ENCODE measurements at regions not wholly inside any gene's neighbourhood (a gene's known extent, or its start where the extent isn't known, plus 50 kb on each side); places are given as distances from the start of the nearest gene placed in this dataset.

GRCh38 chr3:35965908-35966307, 326.6 kb downstream of the ARPP21 start:
- Mint-ChIP-seq H3K27ac (ENCODE audit: unreplicated experiment) (no peak overlapping the region), H3K4me3 (ENCODE audit: unreplicated experiment) (no peak overlapping the region), H3K36me3 (ENCODE audit: unreplicated experiment) (no peaks in the 10 kb centered on the region), H3K4me1 (ENCODE audit: unreplicated experiment) (peaks cover 3% of the 10 kb centered on the region), H3K27me3 (ENCODE audit: unreplicated experiment) (peaks cover 64% of the 10 kb centered on the region), H3K9me3 (ENCODE audit: unreplicated experiment) (no peaks in the 10 kb centered on the region)
- peak; percentile 72 for TF ChIP-seq CTCF (IDR thresholded peaks at IDR 0.05)
- no peak for DNase-seq (ENCODE audit: extremely low spot score, unreplicated experiment)

GRCh38 chr3:35966629-35967464, 327.5 kb downstream of the ARPP21 start:
- Mint-ChIP-seq H3K9me3 (ENCODE audit: unreplicated experiment) (no peaks in the 10 kb centered on the region), H3K27ac (ENCODE audit: unreplicated experiment) (no peak overlapping the region), H3K4me1 (ENCODE audit: unreplicated experiment) (peaks cover 3% of the 10 kb centered on the region), H3K36me3 (ENCODE audit: unreplicated experiment) (no peaks in the 10 kb centered on the region), H3K27me3 (ENCODE audit: unreplicated experiment) (peaks cover 66% of the 10 kb centered on the region), H3K4me3 (ENCODE audit: unreplicated experiment) (no peak overlapping the region)
- TF ChIP-seq CTCF (IDR thresholded peaks at IDR 0.05): no peak
- DNase-seq (ENCODE audit: extremely low spot score, unreplicated experiment): no peak

- no peaks in the 10 kb centered on the region for H3K9me3 Mint-ChIP-seq (ENCODE audit: unreplicated experiment)
- H3K27ac Mint-ChIP-seq (ENCODE audit: unreplicated experiment): no peak overlapping the region
- H3K36me3 Mint-ChIP-seq (ENCODE audit: unreplicated experiment): no peaks in the 10 kb centered on the region
- no peak for TF ChIP-seq CTCF (IDR thresholded peaks at IDR 0.05)
- H3K4me1 Mint-ChIP-seq (ENCODE audit: unreplicated experiment): peaks cover 3% of the 10 kb centered on the region
- no peak overlapping the region for H3K4me3 Mint-ChIP-seq (ENCODE audit: unreplicated experiment)
- H3K27me3 Mint-ChIP-seq (ENCODE audit: unreplicated experiment): peaks cover 66% of the 10 kb centered on the region
- DNase-seq (ENCODE audit: extremely low spot score, unreplicated experiment): no peak
These were observed 328.8 kb downstream of the ARPP21 start for GRCh38 chr3:35968043-35968622.

GRCh38 chr3:35969406-35969805, 330.1 kb downstream of the ARPP21 start:
- Mint-ChIP-seq H3K4me1 (ENCODE audit: unreplicated experiment) (peaks cover 3% of the 10 kb centered on the region), H3K9me3 (ENCODE audit: unreplicated experiment) (no peaks in the 10 kb centered on the region), H3K27ac (ENCODE audit: unreplicated experiment) (no peak overlapping the region), H3K4me3 (ENCODE audit: unreplicated experiment) (no peak overlapping the region), H3K36me3 (ENCODE audit: unreplicated experiment) (no peaks in the 10 kb centered on the region), H3K27me3 (ENCODE audit: unreplicated experiment) (peaks cover 58% of the 10 kb centered on the region)
- DNase-seq (ENCODE audit: extremely low spot score, unreplicated experiment): no peak
- no peak for TF ChIP-seq CTCF (IDR thresholded peaks at IDR 0.05)

GRCh38 chr3:35970793-35971192, 331.5 kb downstream of the ARPP21 start:
- no peak overlapping the region for H3K4me3 Mint-ChIP-seq (ENCODE audit: unreplicated experiment)

More at GRCh38 chr3:35970793-35971192, 331.5 kb downstream of the ARPP21 start:
- Mint-ChIP-seq H3K4me1 (ENCODE audit: unreplicated experiment) (peaks cover 3% of the 10 kb centered on the region), H3K9me3 (ENCODE audit: unreplicated experiment) (no peaks in the 10 kb centered on the region), H3K27me3 (ENCODE audit: unreplicated experiment) (peaks cover 57% of the 10 kb centered on the region), H3K36me3 (ENCODE audit: unreplicated experiment) (no peaks in the 10 kb centered on the region), H3K27ac (ENCODE audit: unreplicated experiment) (no peak overlapping the region)
- TF ChIP-seq CTCF (IDR thresholded peaks at IDR 0.05): no peak
- DNase-seq (ENCODE audit: extremely low spot score, unreplicated experiment): no peak
